Prostate gland (tissue), 2 donors: ENCODE measurements at regions not wholly inside any gene's neighbourhood (a gene's known extent, or its start where the extent isn't known, plus 50 kb on each side); places are given as distances from the start of the nearest gene placed in this dataset.

Experiments used
- DNase-seq: peaks from one replicate; pipeline ENCODE4 v3.0.0-alpha.2; 2019; ENCODE audit warnings: low spot score
- H3K27ac ChIP-seq, 2 donors: fragments of 200-600 bp; sonication (generic); 2 replicates each; pipeline ENCODE4 v1.5.1; 2017 to 2019
- H3K27me3 ChIP-seq: fragments of 200-600 bp; sonication (generic); replicated peaks from 2 replicates; pipeline ENCODE4 v1.5.1; 2019; ENCODE audit not compliant: insufficient read depth
- H3K36me3 ChIP-seq, 2 donors: fragments of 200-600 bp; sonication (generic); 1 replicate in 1 of 2; 2 replicates in 1 of 2; pipeline versions ENCODE4 v1.5.1 to v1.8.1; 2017 to 2019
- H3K4me1 ChIP-seq: fragments of 200-600 bp; sonication (generic); replicated peaks from 2 replicates; pipeline ENCODE4 v1.5.1; 2019
- H3K4me3 ChIP-seq, 2 donors: fragments of 200-600 bp; sonication (generic); 2 replicates each; pipeline ENCODE4 v1.5.1; 2017 to 2019
- H3K9me3 ChIP-seq: fragments of 200-600 bp; sonication (generic); 2 replicates; pipeline ENCODE4 v1.5.1; 2017
- CTCF ChIP-seq, 4 experiments: fragments of 200-600 bp in 2 of 4; fragments of 450-650 bp in 2 of 4; sonication (generic) in 2 of 4; IDR thresholded peaks; 1 replicate in 3 of 4; 2 replicates in 1 of 4; pipeline ENCODE4 v1.5.1; 2016 to 2019; ENCODE audit warnings: antibody characterized with exemption in 4 of 4, mild to moderate bottlenecking in 2 of 4, moderate library complexity in 2 of 4
- POLR2A ChIP-seq: fragments of 450-650 bp; IDR thresholded peaks from one replicate; pipeline ENCODE4 v1.6.1; 2016; ENCODE audit warnings: antibody characterized with exemption, mild to moderate bottlenecking
- POLR2AphosphoS5 ChIP-seq: sonication (generic); formaldehyde crosslinking; IDR thresholded peaks from one replicate; pipeline ENCODE4 v1.6.1; 2017; ENCODE audit warnings: antibody characterized with exemption
- WGBS: methylation state at CpG from one replicate; pipeline ENCODE4 v1.1.5; 2018; 5-methylcytosine and 5-hydroxymethylcytosine counted together
- intact Hi-C: fragments of 100-400 bp; cut with DNase I; formaldehyde crosslinking; loops from one replicate; pipeline ENCODE4 v1.14.2; 2022

- no peaks in the 10 kb centered on the region for H3K9me3 ChIP-seq
- no peaks in the 10 kb centered on the region for H3K27me3 ChIP-seq
- no peak overlapping the region for H3K27ac ChIP-seq
- no peak for DNase-seq
- no peak for TF ChIP-seq POLR2A
- TF ChIP-seq CTCF (IDR thresholded peaks at IDR 0.05): no peak
- no peak for TF ChIP-seq POLR2AphosphoS5
- no peak overlapping the region for H3K4me3 ChIP-seq
- no peaks in the 10 kb centered on the region for H3K36me3 ChIP-seq
- 94% methylated on average over 6 of the region's 6 CpGs for WGBS
- intact Hi-C loops: no loop called here
- H3K4me1 ChIP-seq: no peaks in the 10 kb centered on the region
Observed at GRCh38 chr10:129108994-129109393, 358.0 kb upstream of the MGMT start.

GRCh38 chr10:129110780-129111179, 356.3 kb upstream of the MGMT start:
- no peaks in the 10 kb centered on the region for H3K4me1 ChIP-seq
- H3K27ac ChIP-seq: no peak overlapping the region
- 95% methylated on average over 10 of the region's 10 CpGs for WGBS
- H3K9me3 ChIP-seq: no peaks in the 10 kb centered on the region
- TF ChIP-seq POLR2AphosphoS5 (no peak), CTCF (IDR thresholded peaks at IDR 0.05) (no peak), POLR2A (no peak)
- DNase-seq: no peak
- H3K36me3 ChIP-seq: no peaks in the 10 kb centered on the region
- no peak overlapping the region for H3K4me3 ChIP-seq
- intact Hi-C loops: no loop called here
- H3K27me3 ChIP-seq: no peaks in the 10 kb centered on the region

GRCh38 chr10:129111922-129112321, 355.1 kb upstream of the MGMT start:
- Histone ChIP-seq H3K27me3 (no peaks in the 10 kb centered on the region), H3K4me3 (no peak overlapping the region), H3K4me1 (no peaks in the 10 kb centered on the region), H3K36me3 (no peaks in the 10 kb centered on the region), H3K9me3 (no peaks in the 10 kb centered on the region), H3K27ac (no peak overlapping the region)
- DNase-seq: no peak
- WGBS: 50% methylated on average over 6 of the region's 6 CpGs
- intact Hi-C loops: no loop called here
- TF ChIP-seq POLR2AphosphoS5 (no peak), CTCF (IDR thresholded peaks at IDR 0.05) (no peak), POLR2A (no peak)

GRCh38 chr10:129114588-129114987, 352.5 kb upstream of the MGMT start:
- Histone ChIP-seq H3K4me1 (no peaks in the 10 kb centered on the region), H3K36me3 (no peaks in the 10 kb centered on the region), H3K27ac (no peak overlapping the region), H3K9me3 (no peaks in the 10 kb centered on the region), H3K27me3 (no peaks in the 10 kb centered on the region), H3K4me3 (no peak overlapping the region)
- intact Hi-C loops: no loop called here
- WGBS: 90% methylated on average over 10 of the region's 10 CpGs
- TF ChIP-seq CTCF (IDR thresholded peaks at IDR 0.05) (no peak), POLR2A (no peak), POLR2AphosphoS5 (no peak)
- DNase-seq: no peak

- H3K4me1 ChIP-seq: no peaks in the 10 kb centered on the region
- WGBS: 90% methylated on average over 8 of the region's 8 CpGs
- H3K9me3 ChIP-seq: no peaks in the 10 kb centered on the region
- no peak for DNase-seq
- H3K27me3 ChIP-seq: no peaks in the 10 kb centered on the region
- intact Hi-C loops: no loop called here
- H3K4me3 ChIP-seq: no peak overlapping the region
- no peak overlapping the region for H3K27ac ChIP-seq
- no peaks in the 10 kb centered on the region for H3K36me3 ChIP-seq
- TF ChIP-seq POLR2A: no peak
- no peak for TF ChIP-seq POLR2AphosphoS5
- TF ChIP-seq CTCF (IDR thresholded peaks at IDR 0.05): no peak
Observed at GRCh38 chr10:129116371-129116770, 350.7 kb upstream of the MGMT start.
